ENCODE measurements at regions not wholly inside any gene's neighbourhood (a gene's known extent, or its start where the extent isn't known, plus 50 kb on each side); places are given as distances from the start of the nearest gene placed in this dataset.

DNA sequence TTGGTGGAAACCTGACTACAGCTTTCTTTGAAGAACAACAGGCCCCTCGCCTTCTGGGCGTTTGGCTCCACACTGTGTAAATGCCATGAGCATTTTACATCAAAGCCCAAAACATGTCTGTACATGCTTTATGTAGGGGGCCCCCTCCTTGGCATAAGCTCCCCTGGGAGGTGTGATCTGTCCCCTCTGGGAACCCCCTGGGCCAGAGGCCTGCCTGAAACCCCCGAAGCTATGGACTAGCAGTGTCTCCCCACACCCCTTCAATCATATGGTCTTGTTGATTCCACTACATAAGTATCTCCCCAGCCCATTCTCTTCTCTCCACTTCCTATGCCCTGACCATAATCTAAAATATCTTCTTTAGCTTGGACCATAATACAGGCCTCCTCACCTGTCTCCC lies 241.5 kb downstream of the C1orf94 start:
- TF ChIP-seq CTCF (conservative IDR thresholded peaks at IDR 0.05) (no peak), EZH2 (IDR thresholded peaks at IDR 0.05; ENCODE audit: low read depth) (no peak)

Measured in PC-9 (cell line).